Endothelial cell (in vitro differentiated cells): ENCODE measurements at regions not wholly inside any gene's neighbourhood (a gene's known extent, or its start where the extent isn't known, plus 50 kb on each side); places are given as distances from the start of the nearest gene placed in this dataset.

Experiments
- DNase-seq: peaks from one replicate; pipeline ENCODE4 v3.0.0; 2021; ENCODE audit warnings: low spot score
- H3K27ac Mint-ChIP-seq: one replicate; pipeline ENCODE4 v1.8.0; 2021; ENCODE audit warnings: mixed read lengths, inconsistent platforms; ENCODE audit not compliant: unreplicated experiment
- H3K27me3 Mint-ChIP-seq: one replicate; pipeline ENCODE4 v1.8.0; 2021; ENCODE audit warnings: mild to moderate bottlenecking, moderate library complexity, mixed read lengths, inconsistent platforms; ENCODE audit not compliant: unreplicated experiment
- H3K36me3 Mint-ChIP-seq: one replicate; pipeline ENCODE4 v1.8.0; 2021; ENCODE audit warnings: mild to moderate bottlenecking, low read depth, mixed read lengths, inconsistent platforms; ENCODE audit not compliant: unreplicated experiment
- H3K4me1 Mint-ChIP-seq: one replicate; pipeline ENCODE4 v1.8.0; 2021; ENCODE audit warnings: mild to moderate bottlenecking, mixed read lengths, inconsistent platforms; ENCODE audit not compliant: unreplicated experiment
- H3K4me3 Mint-ChIP-seq: one replicate; pipeline ENCODE4 v1.8.0; 2021; ENCODE audit warnings: mild to moderate bottlenecking, mixed read lengths, inconsistent platforms; ENCODE audit not compliant: unreplicated experiment
- H3K9me3 Mint-ChIP-seq: one replicate; pipeline ENCODE4 v1.8.0; 2021; ENCODE audit warnings: mixed read lengths, inconsistent platforms; ENCODE audit not compliant: unreplicated experiment
- TF ChIP-seq, protein P1 (sequence below): fragments of 200-600 bp; sonication (generic); IDR thresholded peaks from one replicate; pipeline ENCODE4 v1.5.0; 2021; ENCODE audit warnings: antibody characterized with exemption; ENCODE audit not compliant: unreplicated experiment

DNA sequence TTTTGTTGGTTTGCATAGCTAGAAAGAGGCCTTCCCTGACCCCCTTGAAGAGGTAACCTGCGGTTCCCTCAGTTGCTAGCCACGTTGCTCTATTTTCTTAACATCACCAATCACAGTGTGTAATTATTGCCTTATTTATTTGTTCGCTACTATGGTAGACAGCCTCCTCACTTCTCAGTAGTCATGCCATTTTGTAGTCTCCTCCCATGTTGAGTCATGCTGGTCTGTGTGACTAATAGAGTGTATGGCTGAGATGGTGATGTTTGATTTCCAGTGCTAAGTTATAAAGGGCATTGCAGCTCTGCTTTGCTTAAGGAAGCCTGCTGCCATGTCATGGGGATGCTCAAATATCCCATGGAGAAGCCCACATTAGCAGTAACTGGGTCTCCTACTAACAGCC, 236.6 kb upstream of the CHD6 start:
- H3K9me3 Mint-ChIP-seq, result peaks cover 11% of the 10 kb centered on the region
- DNase-seq, result no peak
- H3K36me3 Mint-ChIP-seq, result no peaks in the 10 kb centered on the region
- H3K27me3 Mint-ChIP-seq, result peaks cover 2% of the 10 kb centered on the region
- TF ChIP-seq, protein P1, sequence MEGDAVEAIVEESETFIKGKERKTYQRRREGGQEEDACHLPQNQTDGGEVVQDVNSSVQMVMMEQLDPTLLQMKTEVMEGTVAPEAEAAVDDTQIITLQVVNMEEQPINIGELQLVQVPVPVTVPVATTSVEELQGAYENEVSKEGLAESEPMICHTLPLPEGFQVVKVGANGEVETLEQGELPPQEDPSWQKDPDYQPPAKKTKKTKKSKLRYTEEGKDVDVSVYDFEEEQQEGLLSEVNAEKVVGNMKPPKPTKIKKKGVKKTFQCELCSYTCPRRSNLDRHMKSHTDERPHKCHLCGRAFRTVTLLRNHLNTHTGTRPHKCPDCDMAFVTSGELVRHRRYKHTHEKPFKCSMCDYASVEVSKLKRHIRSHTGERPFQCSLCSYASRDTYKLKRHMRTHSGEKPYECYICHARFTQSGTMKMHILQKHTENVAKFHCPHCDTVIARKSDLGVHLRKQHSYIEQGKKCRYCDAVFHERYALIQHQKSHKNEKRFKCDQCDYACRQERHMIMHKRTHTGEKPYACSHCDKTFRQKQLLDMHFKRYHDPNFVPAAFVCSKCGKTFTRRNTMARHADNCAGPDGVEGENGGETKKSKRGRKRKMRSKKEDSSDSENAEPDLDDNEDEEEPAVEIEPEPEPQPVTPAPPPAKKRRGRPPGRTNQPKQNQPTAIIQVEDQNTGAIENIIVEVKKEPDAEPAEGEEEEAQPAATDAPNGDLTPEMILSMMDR, result no peak
- H3K4me1 Mint-ChIP-seq, result no peaks in the 10 kb centered on the region
- no peak overlapping the region for H3K27ac Mint-ChIP-seq
- no peak overlapping the region for H3K4me3 Mint-ChIP-seq

DNA sequence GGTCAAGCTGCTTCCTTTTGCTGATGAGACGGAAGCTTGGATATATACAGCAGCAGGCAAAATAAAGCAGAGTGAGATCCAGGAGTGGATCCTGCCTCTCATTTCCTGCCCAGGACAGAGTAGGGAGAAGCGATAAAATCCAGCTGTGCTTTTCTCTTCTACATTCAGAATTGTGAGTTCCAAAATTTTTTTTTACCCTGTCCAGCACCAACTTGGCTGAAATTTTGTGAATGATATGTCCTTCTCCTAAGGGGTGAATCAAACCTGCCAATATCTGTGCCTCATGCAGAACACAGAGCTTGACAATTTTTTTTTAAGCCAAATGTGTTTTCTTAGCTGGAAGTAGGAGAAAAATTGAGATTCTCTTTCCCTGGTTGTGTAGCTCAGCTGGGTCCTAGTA, 235.6 kb upstream of the CHD6 start:
- Mint-ChIP-seq H3K27me3 (peaks cover 2% of the 10 kb centered on the region), H3K4me3 (no peak overlapping the region), H3K27ac (no peak overlapping the region), H3K9me3 (peaks cover 11% of the 10 kb centered on the region), H3K36me3 (no peaks in the 10 kb centered on the region), H3K4me1 (no peaks in the 10 kb centered on the region)
- TF ChIP-seq, protein P1, result no peak
- DNase-seq, result no peak

DNA sequence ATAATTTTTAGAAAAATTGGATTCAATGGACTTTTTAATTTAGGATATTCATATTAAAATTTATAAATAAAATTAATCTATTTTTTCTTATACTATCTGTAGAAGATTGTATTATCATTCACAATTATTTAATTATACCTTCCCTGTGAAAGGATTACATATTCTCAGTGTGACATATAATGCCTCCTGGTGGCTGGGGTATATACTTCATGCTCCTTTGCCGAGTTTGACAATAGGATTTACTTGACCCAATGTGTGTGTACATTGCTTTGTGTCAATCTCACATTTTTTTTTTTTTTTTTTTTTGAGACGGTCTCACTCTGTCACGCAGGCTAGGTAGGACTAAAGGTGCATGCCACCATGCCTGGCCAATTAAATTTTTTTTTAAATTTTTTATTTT, 230.0 kb upstream of the CHD6 start:
- H3K27me3 Mint-ChIP-seq, result no peaks in the 10 kb centered on the region
- DNase-seq, result no peak
- no peaks in the 10 kb centered on the region for H3K4me1 Mint-ChIP-seq
- H3K9me3 Mint-ChIP-seq, result peaks cover 4% of the 10 kb centered on the region
- no peak overlapping the region for H3K4me3 Mint-ChIP-seq
- TF ChIP-seq, protein P1, result no peak
- no peak overlapping the region for H3K27ac Mint-ChIP-seq
- H3K36me3 Mint-ChIP-seq, result no peaks in the 10 kb centered on the region

DNA sequence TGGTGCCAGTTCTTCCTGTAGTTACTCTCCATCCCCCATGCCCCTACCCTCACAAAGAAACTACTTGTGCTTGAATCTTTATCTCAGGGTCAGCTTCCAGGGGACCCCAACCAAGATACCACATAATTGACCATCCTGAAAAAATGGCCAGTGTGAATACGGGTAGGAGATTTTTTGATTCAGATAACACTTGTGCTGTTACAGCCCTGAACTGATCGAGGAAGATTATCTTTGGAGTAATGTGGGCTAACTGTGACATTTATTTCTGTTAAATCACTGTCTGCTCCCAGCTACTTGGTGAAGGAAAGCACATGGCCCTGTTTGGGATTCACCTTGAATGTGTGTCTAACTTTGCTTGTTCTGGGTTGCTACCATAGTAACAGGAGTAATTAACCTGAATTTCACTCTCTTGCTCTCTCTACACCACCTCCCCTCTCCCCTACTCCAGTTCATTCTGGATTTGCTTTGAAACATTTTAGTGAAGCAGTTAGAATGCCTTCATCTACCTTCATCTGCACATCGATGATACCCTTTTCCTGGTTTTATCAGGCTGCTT, 219.6 kb upstream of the CHD6 start:
- Mint-ChIP-seq H3K9me3 (peaks cover 12% of the 10 kb centered on the region), H3K27ac (no peak overlapping the region), H3K4me1 (no peaks in the 10 kb centered on the region), H3K4me3 (no peak overlapping the region), H3K27me3 (no peaks in the 10 kb centered on the region), H3K36me3 (peaks cover 5% of the 10 kb centered on the region)
- no peak for DNase-seq
- TF ChIP-seq, protein P1, result no peak

DNA sequence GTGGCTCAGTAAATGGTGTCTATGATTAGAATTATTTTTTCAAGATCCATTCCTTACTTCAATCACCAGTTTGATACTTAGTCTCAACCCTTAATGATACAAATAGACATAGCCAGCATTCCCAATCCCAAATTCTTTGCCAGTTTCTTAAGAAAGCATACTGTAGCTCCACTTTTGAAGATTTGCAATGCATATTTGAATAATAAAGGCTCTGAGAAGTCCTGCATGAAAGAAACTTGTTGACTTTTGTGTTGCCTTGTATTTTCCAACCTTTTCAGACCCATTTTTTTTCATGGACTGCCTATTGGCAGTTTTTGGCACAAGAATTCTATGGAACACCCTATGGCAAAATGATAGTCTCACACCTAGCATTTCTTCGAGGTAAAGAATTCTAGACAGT, 215.6 kb upstream of the CHD6 start:
- TF ChIP-seq, protein P1, result no peak
- no peak for DNase-seq
- peaks cover 16% of the 10 kb centered on the region for H3K9me3 Mint-ChIP-seq
- peaks cover 5% of the 10 kb centered on the region for H3K36me3 Mint-ChIP-seq
- H3K27me3 Mint-ChIP-seq, result no peaks in the 10 kb centered on the region
- H3K4me3 Mint-ChIP-seq, result no peak overlapping the region
- H3K27ac Mint-ChIP-seq, result no peak overlapping the region
- H3K4me1 Mint-ChIP-seq, result peaks cover 2% of the 10 kb centered on the region
